Stimulated activated CD8-positive, alpha-beta memory T cell treated with anti-CD3 and anti-CD28 coated beads, Interleukin-7, amount 100 ng/mL, for 24 hours (primary cell): ENCODE measurements at regions not wholly inside any gene's neighbourhood (a gene's known extent, or its start where the extent isn't known, plus 50 kb on each side); places are given as distances from the start of the nearest gene placed in this dataset.

Experiments
- DNase-seq: peaks from one replicate; pipeline ENCODE4 v3.0.0-alpha.2; 2020; ENCODE audit warnings: low read depth

DNA sequence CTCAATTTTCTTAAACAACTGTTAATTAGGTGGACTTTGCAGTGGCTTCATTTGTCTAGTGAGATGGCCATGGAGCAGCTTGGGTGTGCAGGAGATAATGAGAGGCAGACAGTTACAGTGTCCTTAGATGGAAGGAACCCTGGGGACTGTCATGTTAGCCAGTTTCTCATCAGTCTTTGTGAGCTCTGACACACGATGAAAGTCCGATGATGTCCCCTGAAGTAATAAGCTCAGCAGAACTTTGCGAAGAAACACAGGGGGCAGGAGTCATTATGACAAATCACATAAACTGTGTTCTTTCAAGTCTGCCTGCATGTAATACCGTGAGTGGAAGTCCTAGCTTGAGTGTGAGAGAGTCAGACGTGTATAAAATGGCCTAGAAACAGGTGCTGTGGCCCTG is 201.8 kb downstream of the DRD1 start:
- no peak for DNase-seq

DNA sequence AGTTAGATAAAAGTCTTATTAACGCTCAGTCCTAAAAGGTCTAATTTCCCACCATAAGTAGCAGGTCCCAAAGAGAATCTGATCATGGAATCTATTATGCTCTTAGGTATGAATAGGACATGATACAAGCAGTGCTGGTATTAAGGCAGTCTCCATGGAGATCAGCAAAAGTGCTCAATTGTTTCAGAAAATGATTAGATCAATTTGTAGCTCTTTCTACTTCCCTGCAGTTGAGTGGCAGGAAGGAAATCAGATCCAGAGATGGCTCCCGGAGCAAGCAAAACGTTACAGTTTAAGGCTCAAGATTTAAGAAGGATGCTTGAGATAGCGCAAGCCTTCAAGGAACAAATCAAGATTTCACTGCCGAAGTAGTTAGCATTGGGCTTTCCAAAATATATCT is 205.7 kb downstream of the DRD1 start:
- DNase-seq, result no peak

DNA sequence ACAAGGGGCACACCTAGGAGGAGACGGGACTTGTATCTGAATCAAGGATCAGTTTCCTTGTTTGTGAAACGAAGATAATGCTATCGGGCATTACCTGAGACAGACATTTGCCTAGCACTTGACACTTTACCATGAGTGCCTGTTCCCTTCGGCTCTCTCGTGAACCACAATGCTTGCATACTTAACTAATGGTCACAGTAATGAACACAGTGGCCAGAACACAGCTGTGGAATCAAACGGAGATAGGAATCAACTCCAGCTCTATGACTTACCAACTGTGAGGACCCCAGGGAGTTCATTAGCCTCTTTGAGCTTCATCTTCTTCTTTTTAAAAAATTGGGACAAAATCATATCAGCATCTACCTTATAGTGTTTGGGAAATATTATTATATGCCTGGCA is 207.8 kb downstream of the DRD1 start:
- no peak for DNase-seq

DNA sequence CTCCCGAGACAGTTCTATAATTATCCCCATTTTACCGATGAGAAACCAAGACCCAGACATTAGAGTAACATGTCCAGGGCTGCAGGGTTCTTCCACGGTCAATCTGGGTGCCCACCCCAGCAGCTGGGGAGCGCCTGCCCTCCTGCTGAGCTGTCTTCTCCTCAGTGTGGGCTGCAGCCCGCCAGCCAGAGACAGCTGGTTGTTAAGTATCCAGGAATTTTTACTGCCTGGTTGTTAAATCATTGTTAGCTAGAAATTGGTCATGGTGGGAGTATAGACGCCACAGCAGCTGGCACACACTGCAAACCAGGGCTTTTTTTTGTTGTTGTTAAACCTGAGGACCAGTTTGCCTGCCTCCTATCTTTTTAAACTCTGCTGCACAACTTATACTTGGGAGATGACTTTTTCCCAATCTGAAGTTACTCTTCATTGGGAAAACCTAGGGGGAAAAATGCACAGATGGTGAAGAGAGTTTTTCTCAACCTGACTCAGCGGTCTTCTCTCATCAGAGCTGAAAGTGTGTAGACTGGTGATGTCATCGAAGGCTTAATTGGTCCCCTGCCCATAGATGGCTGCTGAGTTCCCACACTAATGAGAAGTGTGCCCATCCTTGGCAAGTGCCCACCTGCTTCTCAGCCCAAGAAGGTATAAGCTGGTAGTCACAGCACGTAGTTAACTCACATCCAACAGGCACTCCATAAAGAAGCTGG is 208.6 kb downstream of the DRD1 start:
- DNase-seq, result no peak

DNA sequence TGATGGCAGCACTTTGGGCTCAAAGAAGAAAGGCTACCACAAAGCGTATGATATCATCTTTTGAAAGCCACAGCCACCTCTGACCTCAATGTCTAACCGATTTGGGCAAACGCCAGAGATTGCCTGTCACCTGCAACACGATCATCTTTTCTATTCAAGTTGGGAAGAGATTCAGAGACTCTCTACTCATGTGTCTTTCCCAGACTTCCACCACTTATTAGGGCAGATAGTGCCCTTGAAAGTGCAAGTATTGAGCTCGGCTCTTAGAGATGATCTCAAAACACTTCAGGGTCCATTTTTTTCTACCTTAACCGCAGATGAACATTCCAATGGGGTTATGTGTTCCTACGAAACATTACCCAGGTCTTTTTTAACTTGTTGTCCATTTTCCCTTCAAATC is 213.7 kb downstream of the DRD1 start:
- no peak for DNase-seq

DNA sequence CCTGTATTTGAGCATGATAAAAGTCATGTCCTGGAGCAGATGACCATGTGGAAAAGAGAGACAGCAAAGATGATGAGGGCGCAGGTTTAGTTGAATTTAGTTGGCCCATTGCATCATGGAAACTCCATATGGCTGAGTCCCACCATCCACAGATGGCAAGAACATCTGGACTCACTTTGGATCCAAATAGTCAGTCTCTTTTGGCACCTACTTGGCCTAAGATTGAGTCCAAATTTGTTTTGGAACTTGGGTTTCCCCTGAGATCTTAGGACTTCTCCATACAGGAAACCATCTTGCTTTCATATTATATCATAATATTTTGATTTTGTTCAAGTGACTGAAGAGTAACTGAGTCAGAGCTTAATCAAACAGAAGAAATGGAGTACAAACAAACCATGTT is 217.5 kb downstream of the DRD1 start:
- no peak for DNase-seq

DNA sequence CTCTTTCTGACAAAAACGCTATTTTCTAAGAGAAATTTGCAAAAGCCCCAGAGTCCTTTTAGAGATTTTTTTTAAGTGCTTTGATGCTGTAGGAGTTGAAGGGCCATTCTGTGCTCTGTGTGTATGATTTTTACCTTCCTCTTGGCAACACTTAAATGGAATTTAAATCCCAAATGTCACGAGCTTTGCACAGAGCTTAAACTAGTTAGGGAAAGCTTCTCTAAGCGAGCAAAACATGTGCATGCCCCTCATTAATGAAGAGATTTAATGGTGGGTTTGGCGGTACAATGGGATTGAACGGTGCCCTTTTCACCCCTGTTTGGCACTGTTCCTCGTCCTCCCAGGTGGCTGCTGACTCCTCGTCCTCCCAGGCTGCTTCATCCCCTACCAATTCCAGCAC is 220.7 kb downstream of the DRD1 start:
- no peak for DNase-seq

DNA sequence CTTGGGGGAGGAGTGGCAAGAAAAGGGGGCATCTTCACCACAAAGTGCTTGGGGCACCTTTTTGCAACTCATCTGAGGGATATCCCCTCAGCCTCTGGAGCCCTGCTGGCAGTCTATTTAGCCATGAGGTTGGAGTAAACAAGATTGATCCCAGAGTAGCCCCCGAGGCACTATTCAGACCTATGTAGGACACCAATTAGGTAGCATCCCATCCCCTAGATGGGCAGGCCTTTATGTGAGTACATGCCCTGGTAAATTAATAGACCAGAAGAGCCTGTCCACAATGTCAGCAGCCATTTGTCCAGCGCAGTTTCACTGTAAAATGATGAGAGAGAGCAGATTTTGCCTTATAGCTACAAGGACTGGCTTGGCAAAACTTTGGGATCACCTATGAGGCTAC is 221.4 kb downstream of the DRD1 start:
- DNase-seq, result no peak

DNA sequence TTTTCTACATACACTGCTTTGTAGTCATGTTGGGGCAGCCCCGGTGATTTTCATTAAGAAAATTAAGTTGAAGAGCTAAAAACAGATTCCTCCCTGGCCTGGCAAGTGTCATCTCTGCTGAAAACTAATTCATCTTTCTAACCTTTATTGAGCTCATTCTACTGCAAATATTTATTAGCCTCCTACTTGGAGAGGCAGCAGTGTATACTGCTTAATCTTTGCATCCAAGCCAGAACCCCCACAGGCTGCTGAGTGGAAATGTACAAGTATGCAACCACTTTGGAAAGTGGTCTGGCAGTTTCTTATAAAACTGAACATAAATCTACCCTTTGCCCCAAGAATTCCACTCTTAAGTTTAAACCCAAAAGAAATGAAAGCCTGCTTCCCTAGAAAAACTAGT is 223.4 kb downstream of the DRD1 start:
- no peak for DNase-seq

DNA sequence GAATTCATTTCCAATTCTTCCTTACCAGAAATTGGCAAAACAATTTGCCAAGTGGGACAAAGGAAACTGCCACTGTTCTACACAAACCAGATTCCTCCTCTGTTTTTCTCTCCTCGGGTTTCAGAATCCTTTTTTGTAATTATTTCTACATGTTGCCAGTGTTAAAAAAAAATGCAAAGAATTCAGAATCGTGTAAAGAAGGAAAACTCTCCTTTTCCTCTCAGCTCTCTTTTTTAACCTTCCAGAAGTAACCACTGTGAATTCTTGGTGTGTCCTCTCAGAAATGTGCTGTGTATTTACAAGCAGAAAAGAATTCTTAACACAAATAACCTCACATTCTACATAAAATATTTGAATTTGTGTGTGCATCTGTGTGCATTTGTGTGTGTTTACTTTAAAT is 224.6 kb downstream of the DRD1 start:
- DNase-seq, result no peak

DNA sequence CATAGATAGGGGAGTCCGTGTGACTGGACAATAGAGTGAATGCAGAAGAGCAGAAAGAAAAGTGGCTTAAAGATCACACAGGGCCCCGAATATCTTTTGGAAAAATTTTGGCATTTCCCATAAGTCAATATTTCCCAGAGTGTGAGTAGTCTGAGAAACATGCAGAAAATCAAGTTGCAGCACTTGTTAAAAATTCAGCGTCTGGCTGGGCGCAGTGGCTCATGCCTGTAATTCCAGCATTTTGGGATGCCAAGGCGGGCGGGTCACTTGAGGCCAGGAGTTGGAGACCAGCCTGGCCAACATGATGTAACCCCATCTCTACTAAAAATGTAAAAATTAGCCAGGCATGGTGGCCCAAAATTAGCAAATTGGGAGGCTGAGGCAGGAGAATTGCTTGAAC is 227.0 kb downstream of the DRD1 start:
- no peak for DNase-seq

DNA sequence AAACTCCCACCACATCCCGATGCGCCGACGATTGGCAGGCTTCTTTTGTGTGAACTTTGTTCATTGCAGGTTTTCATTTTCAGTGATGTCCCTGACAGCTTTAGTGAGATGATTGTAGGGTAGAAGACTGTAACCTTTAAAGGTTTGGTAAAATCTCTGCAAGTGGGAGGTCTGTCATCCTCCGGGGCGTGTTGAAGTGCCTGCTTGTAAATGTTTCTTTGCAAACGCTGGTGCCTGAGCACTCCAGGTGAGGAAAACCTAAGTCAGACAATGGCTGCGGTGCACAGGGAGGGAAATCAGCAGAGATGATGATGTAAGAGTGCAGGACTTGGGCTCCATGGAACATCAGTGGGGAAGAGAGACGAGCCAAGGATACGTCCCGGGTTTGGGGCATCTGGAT is 228.1 kb downstream of the DRD1 start:
- DNase-seq, result no peak

DNA sequence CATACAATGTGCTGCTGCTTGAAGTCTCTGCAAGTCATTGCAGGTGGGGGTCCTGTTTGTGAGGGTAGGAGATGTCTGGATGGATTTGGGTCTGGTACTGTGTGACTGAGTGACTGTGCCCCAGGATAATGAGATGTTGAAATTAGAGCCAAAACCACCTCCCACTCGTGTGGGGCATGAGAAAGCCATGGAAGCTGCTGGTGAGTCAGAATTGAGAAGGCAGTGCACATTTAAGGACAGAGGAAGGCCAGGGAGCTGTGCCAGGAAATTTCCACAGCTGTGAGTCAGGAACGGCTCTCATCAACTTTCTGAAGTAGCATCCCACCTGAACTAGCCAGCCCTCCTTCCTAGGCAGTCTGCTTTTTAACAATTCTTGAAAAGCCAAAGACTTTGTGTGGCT is 229.8 kb downstream of the DRD1 start:
- DNase-seq, result no peak

DNA sequence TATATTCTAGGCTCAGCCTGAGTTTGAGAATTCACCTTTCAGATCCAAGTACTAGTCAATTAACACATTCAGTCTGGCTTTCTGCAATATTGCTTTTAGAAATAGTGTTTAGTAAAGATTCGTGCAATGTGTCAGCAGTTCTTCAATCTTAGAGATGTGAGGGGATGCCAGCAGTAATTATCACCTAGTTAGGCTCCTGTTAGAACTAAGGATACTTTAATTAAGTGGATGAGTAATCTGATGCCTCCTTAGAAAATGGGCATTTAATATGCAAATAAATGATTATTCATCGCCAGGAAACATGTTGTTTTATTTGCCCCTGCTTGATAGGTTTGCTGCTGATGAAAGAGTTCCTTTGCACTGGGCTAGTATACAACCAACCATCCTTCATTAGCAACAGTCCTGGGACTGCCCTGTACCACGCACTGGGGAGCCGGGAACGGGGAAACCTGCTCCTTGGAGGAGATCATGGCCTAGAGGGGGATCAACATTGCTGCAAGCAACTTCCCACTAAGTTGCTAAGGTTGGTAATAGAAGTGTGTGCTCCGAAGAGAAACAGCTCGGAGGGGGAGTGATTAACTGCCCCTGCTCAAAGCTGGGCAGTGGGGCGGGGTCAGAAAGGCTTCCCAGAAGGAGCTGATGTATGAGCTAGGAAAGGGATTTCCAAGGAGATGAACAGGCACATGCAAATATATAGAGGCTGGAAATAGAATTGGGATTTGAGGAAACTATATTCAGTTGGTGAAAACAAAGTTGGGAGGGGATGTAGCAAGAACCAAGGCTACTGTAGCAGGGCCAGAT is 231.8 kb downstream of the DRD1 start:
- no peak for DNase-seq

DNA sequence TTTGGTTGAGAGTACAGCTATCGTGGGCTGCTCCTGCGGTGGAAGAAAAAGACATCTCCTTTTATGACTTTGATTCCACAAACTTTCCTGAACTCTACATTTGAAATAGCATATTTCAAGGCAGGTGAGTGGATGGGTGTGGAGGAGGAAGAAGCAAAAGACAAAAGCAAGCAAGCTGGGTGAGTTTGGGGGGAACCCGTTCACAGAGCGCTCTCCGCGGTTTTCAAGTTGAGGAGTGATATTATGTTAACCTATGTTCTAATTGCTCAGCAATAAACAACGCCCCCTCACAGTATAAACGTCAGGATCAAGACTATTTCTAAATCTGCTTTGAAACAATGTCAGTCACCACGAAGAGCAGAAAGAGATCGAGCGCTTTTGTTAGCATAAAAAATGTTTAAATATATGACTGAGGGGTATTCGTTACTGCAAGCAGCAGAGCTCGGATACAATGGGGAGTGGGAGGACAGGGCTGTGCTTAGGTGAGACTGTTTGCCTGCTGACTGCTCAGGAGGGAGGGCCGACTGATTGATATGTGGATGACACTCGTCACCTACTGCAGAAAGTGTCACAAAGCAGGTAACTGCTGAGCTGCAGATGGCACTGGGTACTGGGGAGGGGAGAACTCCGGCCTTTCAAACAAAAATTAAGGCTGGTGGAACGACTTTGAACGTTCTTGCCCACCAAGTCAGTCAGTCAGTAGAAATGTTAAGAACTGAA is 236.5 kb downstream of the DRD1 start:
- no peak for DNase-seq

DNA sequence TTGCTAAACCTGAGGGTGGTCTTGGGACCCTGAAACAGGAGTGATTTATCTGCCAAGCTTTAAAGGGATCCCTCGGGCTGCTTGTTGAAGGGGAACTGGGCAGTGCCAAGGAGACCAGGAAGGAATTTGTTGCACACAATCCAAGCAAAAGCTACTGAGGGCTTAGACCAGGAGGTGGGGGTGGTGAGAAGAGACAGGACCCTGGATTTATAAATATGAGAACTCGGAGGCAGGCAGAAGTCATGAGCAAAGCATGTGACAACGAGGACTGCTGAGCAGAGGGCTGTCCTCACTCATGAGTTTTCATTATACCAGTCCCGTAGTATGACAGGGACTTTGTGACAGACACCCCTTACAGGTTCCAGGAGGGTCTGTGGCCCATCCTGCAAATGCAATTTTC is 237.3 kb downstream of the DRD1 start:
- DNase-seq, result no peak

DNA sequence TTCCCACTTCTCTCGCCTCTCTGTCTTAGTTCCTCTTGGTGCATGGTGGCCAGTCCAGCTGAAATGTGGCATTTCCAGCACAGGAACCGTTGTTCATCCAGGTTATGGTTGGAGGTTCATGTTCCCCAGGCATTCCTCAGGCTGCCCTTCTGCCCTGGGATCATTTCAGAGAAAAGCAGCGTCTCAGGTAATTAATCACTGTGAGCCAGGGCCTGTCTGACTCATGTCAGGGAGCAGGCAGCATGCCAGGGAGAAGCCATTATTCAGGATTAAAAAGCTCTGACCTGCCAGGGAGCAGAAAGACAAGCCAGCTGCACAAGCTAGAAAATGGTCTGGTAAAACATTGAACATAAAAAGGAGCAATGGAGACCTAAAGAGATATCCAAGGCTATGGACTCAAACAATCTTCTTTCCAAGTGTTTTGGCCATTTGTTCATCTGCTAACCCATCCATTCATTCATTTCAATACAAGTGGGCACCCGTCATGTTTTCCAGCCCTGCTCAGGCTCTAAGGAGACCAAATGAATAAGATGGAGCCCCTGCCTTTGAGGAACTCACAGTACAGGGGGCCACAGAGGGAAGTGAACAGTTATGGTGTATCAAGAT is 241.4 kb downstream of the DRD1 start:
- DNase-seq, result no peak

DNA sequence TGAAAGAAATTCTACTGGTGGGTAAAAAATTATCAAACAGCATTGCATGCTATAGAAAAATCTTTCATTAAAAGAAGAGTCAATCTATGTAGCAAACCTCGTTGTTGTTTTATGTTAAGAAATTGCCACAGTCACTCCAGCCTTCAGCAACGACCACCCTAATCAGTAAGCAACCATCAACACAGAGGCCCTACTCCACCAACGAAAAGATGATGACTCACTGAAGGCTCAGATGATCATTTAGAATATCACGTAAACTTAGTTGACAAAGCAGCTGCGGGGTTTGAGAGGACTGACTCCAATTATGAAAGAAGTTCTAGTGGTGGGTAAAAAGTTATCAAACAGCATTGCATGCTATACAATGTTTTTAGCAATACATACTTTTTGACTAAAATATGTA is 242.6 kb downstream of the DRD1 start:
- no peak for DNase-seq

DNA sequence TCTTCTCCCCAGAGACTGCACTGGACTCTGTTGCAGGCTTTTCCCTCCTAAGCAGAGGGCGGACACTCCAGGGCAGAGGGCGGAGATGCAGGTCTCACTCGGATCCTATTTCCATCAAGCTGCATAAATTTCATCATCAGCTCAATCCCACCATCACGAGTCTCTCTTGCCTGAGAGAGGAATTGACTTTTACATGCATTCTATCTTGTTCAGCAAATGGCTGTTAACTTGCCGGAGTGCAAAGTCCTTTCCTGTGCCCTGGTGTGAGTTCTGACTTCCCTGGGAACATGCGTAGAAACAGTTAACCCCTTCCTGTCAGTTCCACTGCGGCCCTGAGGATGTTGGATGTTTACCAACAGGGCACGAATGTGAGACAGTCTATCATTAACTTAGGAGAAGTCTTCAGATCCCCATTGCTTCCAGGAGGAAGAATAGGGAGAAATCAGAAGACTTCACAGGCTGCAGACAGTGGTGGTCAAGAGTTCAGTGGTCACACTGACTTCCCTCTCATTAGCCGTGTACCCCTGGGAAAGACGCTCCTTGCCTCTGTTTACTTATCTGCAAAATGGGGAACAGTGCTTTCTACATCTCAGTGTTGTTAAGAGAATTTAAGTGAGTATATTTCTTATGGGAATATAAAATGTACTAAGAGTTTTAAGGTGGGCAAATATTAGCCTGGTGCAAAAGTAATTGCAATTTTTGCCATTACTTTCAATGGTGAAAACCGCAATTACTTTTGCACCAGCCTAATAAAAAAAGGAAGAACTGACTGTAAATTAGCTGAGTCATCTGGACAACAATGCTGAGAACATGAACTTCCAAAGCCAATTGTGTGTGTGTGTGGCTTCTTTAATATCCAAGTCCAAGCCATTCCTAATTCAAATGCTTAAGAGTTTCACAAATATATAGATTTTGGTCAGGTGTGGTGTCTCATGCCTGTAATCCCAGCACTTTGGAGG is 248.0 kb downstream of the DRD1 start:
- no peak for DNase-seq

DNA sequence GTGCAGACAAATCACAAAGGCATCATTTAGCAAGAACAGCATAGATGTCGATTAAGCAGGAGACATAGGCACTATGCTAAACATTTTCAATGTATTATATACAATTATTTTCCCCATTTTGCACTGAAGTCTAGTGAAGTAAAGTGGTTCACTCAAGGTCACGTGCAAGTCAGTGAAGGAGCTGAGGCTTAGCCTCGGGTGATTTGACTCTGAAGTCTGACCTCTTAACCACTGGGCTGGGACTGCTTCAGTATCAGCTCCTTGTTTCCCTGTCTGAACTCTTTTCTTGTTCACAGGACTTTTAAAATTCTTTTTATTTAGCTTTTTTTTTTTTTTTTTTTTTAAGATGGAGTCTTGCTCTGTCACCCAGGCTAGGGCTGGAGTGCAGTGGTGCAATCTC is 262.7 kb downstream of the DRD1 start:
- DNase-seq, result no peak

DNA sequence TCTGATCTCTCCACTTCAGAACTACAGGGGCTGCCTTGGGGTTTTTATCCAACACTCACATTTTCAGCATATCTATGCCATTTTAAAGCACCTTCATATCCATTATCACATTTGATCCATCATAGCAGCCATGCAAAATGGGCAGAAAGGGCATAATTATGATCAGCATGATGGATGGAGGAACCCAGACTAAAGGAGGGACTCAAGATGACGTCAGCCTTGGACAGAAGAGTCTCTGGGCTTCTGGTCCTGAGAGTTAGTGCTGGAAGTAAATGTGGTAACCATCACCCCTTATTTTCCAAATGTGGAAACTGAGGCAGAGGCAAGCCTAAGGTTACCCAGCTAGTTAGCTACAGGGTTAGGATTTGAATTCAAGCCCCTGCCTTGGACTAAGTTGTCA is 273.1 kb downstream of the DRD1 start:
- DNase-seq, result no peak
